CD4-positive, alpha-beta memory T cell (primary cell): ENCODE measurements at regions not wholly inside any gene's neighbourhood (a gene's known extent, or its start where the extent isn't known, plus 50 kb on each side); places are given as distances from the start of the nearest gene placed in this dataset.

Source experiments
- CTCF ChIA-PET: fragments of 350-600 bp; sonication (Branson Sonifier 250); formaldehyde crosslinking; loops from one replicate; lab custom pipeline; 2021; ENCODE audit warnings: inconsistent platforms; ENCODE audit not compliant: partially characterized antibody; lab: Charles Lee
- POLR2A ChIA-PET: fragments of 350-600 bp; sonication (Branson Sonifier 250); formaldehyde crosslinking; loops from one replicate; lab custom pipeline; 2021; ENCODE audit not compliant: partially characterized antibody; lab: Charles Lee
- DNase-seq, 5 donors: peaks; one replicate each; pipeline versions ENCODE4 v3.0.0 to v3.0.0-alpha.2; 2020 to 2022; ENCODE audit warnings: mixed read lengths in 1 of 5
- H3K27ac ChIP-seq: one replicate; pipeline ENCODE4 v1.7.0; 2013; ENCODE audit warnings: low read depth, low read length
- H3K27me3 ChIP-seq: 2 replicates; pipeline ENCODE4 v1.7.0; 2013; ENCODE audit warnings: mild to moderate bottlenecking, low read length, moderate library complexity; ENCODE audit not compliant: insufficient read depth
- H3K36me3 ChIP-seq: 2 replicates; pipeline ENCODE4 v1.7.0; 2013; ENCODE audit warnings: mild to moderate bottlenecking, low read length, moderate library complexity; ENCODE audit not compliant: insufficient read depth
- H3K4me1 ChIP-seq: 2 replicates; pipeline ENCODE4 v1.7.0; 2013; ENCODE audit warnings: mild to moderate bottlenecking, low read length, moderate library complexity; ENCODE audit not compliant: insufficient read depth
- H3K4me3 ChIP-seq, 2 donors: one replicate each; pipeline ENCODE4 v1.7.0; 2013; ENCODE audit warnings: low read length in 2 of 2, mild to moderate bottlenecking in 1 of 2
- H3K9me3 ChIP-seq, 2 donors: one replicate each; pipeline ENCODE4 v1.7.0; 2013; ENCODE audit warnings: low read length in 2 of 2, control low read depth in 1 of 2; ENCODE audit not compliant: control insufficient read depth in 1 of 2
- H3K27ac Mint-ChIP-seq, 7 donors: one replicate each; pipeline ENCODE4 v1.8.0; 2020 to 2021; ENCODE audit warnings: mixed read lengths in 7 of 7, mild to moderate bottlenecking in 6 of 7, inconsistent platforms in 3 of 7, moderate library complexity in 3 of 7
- H3K27me3 Mint-ChIP-seq, 2 donors: one replicate each; pipeline ENCODE4 v1.8.0; 2020 to 2021; ENCODE audit warnings: mixed read lengths in 2 of 2
- H3K36me3 Mint-ChIP-seq, 2 donors: one replicate each; pipeline ENCODE4 v1.8.0; 2020 to 2021; ENCODE audit warnings: mixed read lengths in 2 of 2, inconsistent platforms in 1 of 2, mild to moderate bottlenecking in 1 of 2
- H3K4me1 Mint-ChIP-seq, 4 donors: one replicate each; pipeline ENCODE4 v1.8.0; 2020 to 2021; ENCODE audit warnings: mixed read lengths in 4 of 4, mild to moderate bottlenecking in 1 of 4
- H3K4me3 Mint-ChIP-seq, 8 donors: one replicate each; pipeline ENCODE4 v1.8.0; 2020 to 2021; ENCODE audit warnings: mixed read lengths in 8 of 8, mild to moderate bottlenecking in 7 of 8, moderate library complexity in 6 of 8, inconsistent platforms in 3 of 8
- H3K9me3 Mint-ChIP-seq, 8 donors: one replicate each; pipeline ENCODE4 v1.8.0; 2020 to 2021; ENCODE audit warnings: mixed read lengths in 8 of 8, mild to moderate bottlenecking in 5 of 8, inconsistent platforms in 3 of 8, moderate library complexity in 1 of 8
- intact Hi-C: fragments of 100-400 bp; cut with micrococcal nuclease; formaldehyde crosslinking; loops from one replicate; pipeline ENCODE4 v1.15.1; 2023

- no peak overlapping the region for H3K4me3 ChIP-seq
- H3K27ac ChIP-seq, result no peak overlapping the region
- no peaks in the 10 kb centered on the region for H3K27me3 ChIP-seq
- H3K9me3 ChIP-seq, result no peaks in the 10 kb centered on the region
- CTCF ChIA-PET, result interaction anchor here (1.1 kb wide), 1 partner anchor 206 kb away, joined by 3 read pairs; no protein-coding TSS in a partner anchor
- no peak for DNase-seq
- no peak overlapping the region for H3K4me3 Mint-ChIP-seq
- H3K4me1 ChIP-seq, result peaks cover 5% of the 10 kb centered on the region
- peaks cover 0 to 2% (median 0%) of the 10 kb centered on the region in 8 donors for H3K9me3 Mint-ChIP-seq
- POLR2A ChIA-PET, result no interaction called here
- peaks cover 11 to 28% (median 22%) of the 10 kb centered on the region in 4 donors for H3K4me1 Mint-ChIP-seq
- intact Hi-C loops, result no loop called here
- H3K36me3 Mint-ChIP-seq, result no peaks in the 10 kb centered on the region
- no peak overlapping the region for H3K27ac Mint-ChIP-seq
- H3K27me3 Mint-ChIP-seq, result peaks cover 0 to 1% of the 10 kb centered on the region in 2 donors
- no peaks in the 10 kb centered on the region for H3K36me3 ChIP-seq
Measured at GRCh38 chr1:172948457-172948856, 102.3 kb downstream of the TNFSF18 start.

- Mint-ChIP-seq H3K27ac (no peak overlapping the region), H3K4me1 (peaks cover 11 to 28% (median 22%) of the 10 kb centered on the region in 4 donors), H3K4me3 (no peak overlapping the region), H3K27me3 (peaks cover 0 to 1% of the 10 kb centered on the region in 2 donors), H3K9me3 (no peaks in the 10 kb centered on the region), H3K36me3 (no peaks in the 10 kb centered on the region)
- ChIA-PET POLR2A (no interaction called here), CTCF (interaction anchor here (1.1 kb wide), 1 partner anchor 206 kb away, joined by 3 read pairs; no protein-coding TSS in a partner anchor)
- no peaks in the 10 kb centered on the region for H3K36me3 ChIP-seq
- H3K27ac ChIP-seq, result no peak overlapping the region
- no peaks in the 10 kb centered on the region for H3K9me3 ChIP-seq
- no peak overlapping the region for H3K4me3 ChIP-seq
- no peak for DNase-seq
- intact Hi-C loops, result no loop called here
- H3K27me3 ChIP-seq, result no peaks in the 10 kb centered on the region
- peaks cover 5% of the 10 kb centered on the region for H3K4me1 ChIP-seq
Measured at GRCh38 chr1:172949096-172949495, 101.6 kb downstream of the TNFSF18 start.

DNA sequence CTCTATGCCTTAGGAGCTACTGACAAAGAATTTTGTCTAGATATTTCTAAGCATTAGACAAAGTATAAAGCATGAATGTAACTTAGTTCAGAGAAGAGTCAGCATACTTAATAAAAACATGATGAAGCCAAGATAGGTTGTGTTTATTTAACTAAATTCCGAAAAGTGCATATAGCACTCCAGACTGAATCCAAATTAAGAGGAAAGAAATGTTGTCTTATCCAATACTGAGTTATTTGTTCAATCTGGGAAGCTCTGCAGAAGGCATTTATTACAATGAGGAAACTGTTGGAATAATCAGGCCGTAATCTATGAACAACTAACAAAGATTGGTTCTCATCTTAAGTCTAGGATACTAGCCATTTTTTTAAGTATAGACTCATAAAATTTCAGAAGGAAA, 100.2 kb downstream of the TNFSF18 start:
- no peaks in the 10 kb centered on the region for H3K9me3 ChIP-seq
- Mint-ChIP-seq H3K9me3 (no peaks in the 10 kb centered on the region), H3K4me3 (no peak overlapping the region), H3K4me1 (peaks cover 11 to 28% (median 22%) of the 10 kb centered on the region in 4 donors), H3K27ac (no peak overlapping the region), H3K36me3 (no peaks in the 10 kb centered on the region), H3K27me3 (peaks cover 0 to 1% of the 10 kb centered on the region in 2 donors)
- no peaks in the 10 kb centered on the region for H3K27me3 ChIP-seq
- H3K4me1 ChIP-seq, result peaks cover 5% of the 10 kb centered on the region
- POLR2A ChIA-PET, result no interaction called here
- H3K36me3 ChIP-seq, result no peaks in the 10 kb centered on the region
- no peak for DNase-seq
- CTCF ChIA-PET, result interaction anchor here (1.4 kb wide), 1 partner anchor 125 kb away, joined by 5 read pairs; no protein-coding TSS in a partner anchor
- no peak overlapping the region for H3K27ac ChIP-seq
- no peak overlapping the region for H3K4me3 ChIP-seq
- intact Hi-C loops, result no loop called here

GRCh38 chr1:172951730-172952365, 98.9 kb downstream of the TNFSF18 start:
- Histone ChIP-seq H3K36me3 (no peaks in the 10 kb centered on the region), H3K4me1 (peaks cover 3% of the 10 kb centered on the region), H3K27me3 (no peaks in the 10 kb centered on the region), H3K4me3 (no peak overlapping the region), H3K9me3 (no peaks in the 10 kb centered on the region), H3K27ac (no peak overlapping the region)
- POLR2A ChIA-PET, result no interaction called here
- Mint-ChIP-seq H3K27me3 (peaks cover 0 to 1% of the 10 kb centered on the region in 2 donors), H3K27ac (no peak overlapping the region), H3K9me3 (no peaks in the 10 kb centered on the region), H3K4me1 (peaks cover 9 to 26% (median 20%) of the 10 kb centered on the region in 4 donors), H3K4me3 (no peak overlapping the region), H3K36me3 (no peaks in the 10 kb centered on the region)
- intact Hi-C loops, result no loop called here
- CTCF ChIA-PET, result no interaction called here
- no peak for DNase-seq

DNA sequence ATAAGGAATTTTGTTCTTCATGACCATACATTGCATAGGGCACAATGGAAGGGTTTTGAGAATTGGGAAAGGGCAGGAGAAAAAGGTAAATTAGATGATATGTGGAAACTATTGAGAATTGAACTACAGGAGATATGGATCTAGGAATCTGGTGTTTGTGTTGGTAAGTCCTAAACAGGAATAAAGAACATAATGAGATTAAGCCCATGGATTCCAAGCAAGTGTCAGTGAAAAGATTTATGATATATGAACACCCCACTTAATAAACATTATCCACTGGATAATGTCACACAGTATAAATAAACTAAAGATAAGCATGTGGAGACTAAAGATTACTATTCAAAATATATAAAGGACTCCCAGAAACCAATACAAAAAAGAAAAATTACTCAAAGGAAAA, 98.2 kb downstream of the TNFSF18 start:
- H3K27me3 ChIP-seq, result no peaks in the 10 kb centered on the region
- Mint-ChIP-seq H3K36me3 (no peaks in the 10 kb centered on the region), H3K27ac (no peak overlapping the region), H3K4me1 (peaks cover 6 to 19% (median 14%) of the 10 kb centered on the region in 4 donors), H3K9me3 (no peaks in the 10 kb centered on the region), H3K4me3 (no peak overlapping the region), H3K27me3 (peaks cover 0 to 1% of the 10 kb centered on the region in 2 donors)
- no peaks in the 10 kb centered on the region for H3K36me3 ChIP-seq
- intact Hi-C loops, result no loop called here
- ChIA-PET POLR2A (no interaction called here), CTCF (no interaction called here)
- no peaks in the 10 kb centered on the region for H3K9me3 ChIP-seq
- no peak for DNase-seq
- no peaks in the 10 kb centered on the region for H3K4me1 ChIP-seq
- H3K4me3 ChIP-seq, result no peak overlapping the region
- no peak overlapping the region for H3K27ac ChIP-seq

- Mint-ChIP-seq H3K4me3 (no peak overlapping the region), H3K9me3 (no peaks in the 10 kb centered on the region), H3K27me3 (peaks cover 0 to 1% of the 10 kb centered on the region in 2 donors), H3K4me1 (peaks cover 3 to 13% (median 10%) of the 10 kb centered on the region in 4 donors), H3K36me3 (no peaks in the 10 kb centered on the region), H3K27ac (no peak overlapping the region)
- CTCF ChIA-PET, result no interaction called here
- Histone ChIP-seq H3K4me1 (no peaks in the 10 kb centered on the region), H3K27ac (no peak overlapping the region), H3K36me3 (no peaks in the 10 kb centered on the region), H3K9me3 (no peaks in the 10 kb centered on the region), H3K4me3 (no peak overlapping the region), H3K27me3 (no peaks in the 10 kb centered on the region)
- no peak for DNase-seq
- POLR2A ChIA-PET, result no interaction called here
- intact Hi-C loops, result no loop called here
Measured at GRCh38 chr1:172954476-172955150, 96.1 kb downstream of the TNFSF18 start.

DNA sequence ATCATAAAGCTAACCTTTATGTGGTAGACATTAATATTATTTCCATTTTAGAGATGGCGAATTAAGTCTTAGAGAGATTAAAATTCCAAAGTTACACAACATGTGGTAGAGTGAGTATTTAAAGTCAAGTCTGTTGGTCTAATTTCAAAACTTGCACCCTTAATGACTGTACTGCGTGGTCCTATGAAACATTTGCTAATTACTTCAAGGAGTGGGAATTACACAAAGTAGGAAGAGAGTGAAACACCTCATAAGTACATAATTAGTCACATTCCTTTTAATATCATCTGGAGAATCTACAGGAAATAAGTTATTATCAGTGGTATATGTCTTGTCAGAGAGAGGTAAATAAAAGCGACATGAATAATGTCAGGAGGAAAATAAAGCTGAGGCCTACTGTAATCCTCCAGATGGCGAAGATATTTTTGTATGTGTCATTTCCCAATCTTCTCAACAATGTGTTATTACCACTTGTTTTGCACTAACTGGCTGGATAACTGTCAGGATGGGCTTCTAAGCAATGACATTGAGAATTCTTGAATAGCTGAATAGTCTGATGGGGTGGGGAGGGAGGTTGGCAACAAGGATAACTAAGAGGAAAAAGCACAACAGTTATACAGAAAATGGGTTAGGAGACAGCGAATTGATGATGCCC, 95.5 kb downstream of the TNFSF18 start:
- H3K4me1 Mint-ChIP-seq, result peaks cover 3 to 13% (median 10%) of the 10 kb centered on the region in 4 donors
- no peak overlapping the region for H3K4me3 ChIP-seq
- H3K36me3 Mint-ChIP-seq, result no peaks in the 10 kb centered on the region
- peaks cover 0 to 1% of the 10 kb centered on the region in 2 donors for H3K27me3 Mint-ChIP-seq
- no peaks in the 10 kb centered on the region for H3K9me3 ChIP-seq
- intact Hi-C loops, result no loop called here
- H3K9me3 Mint-ChIP-seq, result no peaks in the 10 kb centered on the region
- CTCF ChIA-PET, result no interaction called here
- H3K36me3 ChIP-seq, result no peaks in the 10 kb centered on the region
- POLR2A ChIA-PET, result no interaction called here
- H3K27me3 ChIP-seq, result no peaks in the 10 kb centered on the region
- DNase-seq, result no peak
- H3K4me1 ChIP-seq, result no peaks in the 10 kb centered on the region
- no peak overlapping the region for H3K4me3 Mint-ChIP-seq
- H3K27ac Mint-ChIP-seq, result no peak overlapping the region
- no peak overlapping the region for H3K27ac ChIP-seq
